Transverse colon (tissue), 4 donors: ENCODE measurements at regions not wholly inside any gene's neighbourhood (a gene's known extent, or its start where the extent isn't known, plus 50 kb on each side); places are given as distances from the start of the nearest gene placed in this dataset.

ENCODE experiments used
- POLR2A ChIP-seq: fragments of 450-650 bp; IDR thresholded peaks from one replicate; pipeline ENCODE4 v1.6.1; 2016; ENCODE audit warnings: antibody characterized with exemption, mild to moderate bottlenecking, moderate library complexity
- POLR2AphosphoS5 ChIP-seq, 3 donors: sonication (generic); formaldehyde crosslinking; IDR thresholded peaks; one replicate each; pipeline ENCODE4 v1.6.1; 2016; ENCODE audit warnings: antibody characterized with exemption in 3 of 3
- TF ChIP-seq, protein P1 (sequence below), 5 experiments: fragments of 200-600 bp in 3 of 5; fragments of 450-650 bp in 2 of 5; sonication (generic) in 3 of 5; IDR thresholded peaks; 1 replicate in 2 of 5; 2 replicates in 3 of 5; pipeline ENCODE4 v1.5.1; 2016 to 2017; ENCODE audit warnings: antibody characterized with exemption in 5 of 5, inconsistent platforms in 3 of 5, mild to moderate bottlenecking in 2 of 5, moderate library complexity in 1 of 5

DNA sequence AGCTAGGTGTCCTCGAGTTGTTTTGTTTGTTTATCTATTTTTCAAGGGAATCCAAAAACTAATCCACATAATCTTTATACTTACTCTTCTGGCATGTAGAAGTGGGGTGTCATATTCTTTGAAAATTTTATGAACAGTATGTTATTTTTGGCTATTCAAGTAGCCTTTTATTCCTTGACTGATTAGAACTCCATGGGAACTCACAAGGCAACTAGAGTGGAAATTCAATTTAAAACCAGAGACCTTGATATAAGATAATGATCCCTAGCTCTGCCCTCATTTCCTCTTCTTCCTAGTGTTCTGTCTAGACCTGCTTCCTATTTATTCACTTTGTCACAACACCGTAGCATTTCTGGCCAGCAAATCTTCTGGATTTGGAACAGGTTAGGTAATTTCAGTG, 1123.7 kb upstream of the C9orf72 start:
- TF ChIP-seq, protein P1, sequence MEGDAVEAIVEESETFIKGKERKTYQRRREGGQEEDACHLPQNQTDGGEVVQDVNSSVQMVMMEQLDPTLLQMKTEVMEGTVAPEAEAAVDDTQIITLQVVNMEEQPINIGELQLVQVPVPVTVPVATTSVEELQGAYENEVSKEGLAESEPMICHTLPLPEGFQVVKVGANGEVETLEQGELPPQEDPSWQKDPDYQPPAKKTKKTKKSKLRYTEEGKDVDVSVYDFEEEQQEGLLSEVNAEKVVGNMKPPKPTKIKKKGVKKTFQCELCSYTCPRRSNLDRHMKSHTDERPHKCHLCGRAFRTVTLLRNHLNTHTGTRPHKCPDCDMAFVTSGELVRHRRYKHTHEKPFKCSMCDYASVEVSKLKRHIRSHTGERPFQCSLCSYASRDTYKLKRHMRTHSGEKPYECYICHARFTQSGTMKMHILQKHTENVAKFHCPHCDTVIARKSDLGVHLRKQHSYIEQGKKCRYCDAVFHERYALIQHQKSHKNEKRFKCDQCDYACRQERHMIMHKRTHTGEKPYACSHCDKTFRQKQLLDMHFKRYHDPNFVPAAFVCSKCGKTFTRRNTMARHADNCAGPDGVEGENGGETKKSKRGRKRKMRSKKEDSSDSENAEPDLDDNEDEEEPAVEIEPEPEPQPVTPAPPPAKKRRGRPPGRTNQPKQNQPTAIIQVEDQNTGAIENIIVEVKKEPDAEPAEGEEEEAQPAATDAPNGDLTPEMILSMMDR (IDR thresholded peaks at IDR 0.05): no peak
- TF ChIP-seq POLR2AphosphoS5 (IDR thresholded peaks at IDR 0.05) (no peak), POLR2A (no peak)
